Aorta (tissue), 5 donors: ENCODE measurements at regions not wholly inside any gene's neighbourhood (a gene's known extent, or its start where the extent isn't known, plus 50 kb on each side); places are given as distances from the start of the nearest gene placed in this dataset.

ENCODE experiments used
- ATAC-seq: fragments of 200-7000 bp; cut with Tn5 transposase; one replicate; pipeline ENCODE4 v1.9.1; 2022; ENCODE audit warnings: moderate library complexity; ENCODE audit not compliant: low FRiP score
- DNase-seq, 2 donors: peaks; one replicate each; pipeline ENCODE4 v3.0.0-alpha.2; 2020
- H3K27ac ChIP-seq, 2 donors: one replicate each; pipeline ENCODE4 v1.5.1; 2013; ENCODE audit warnings: low read length in 2 of 2, mild to moderate bottlenecking in 2 of 2, moderate library complexity in 2 of 2, control low read depth in 1 of 2, inconsistent platforms in 1 of 2, low read depth in 1 of 2
- H3K27me3 ChIP-seq, 2 donors: one replicate each; pipeline ENCODE4 v1.6.1; 2013; ENCODE audit warnings: control low read depth in 1 of 2, low read length in 1 of 2, mild to moderate bottlenecking in 1 of 2, moderate library complexity in 1 of 2; ENCODE audit not compliant: insufficient read depth in 2 of 2, control insufficient read depth in 1 of 2
- H3K36me3 ChIP-seq, 2 donors: one replicate each; pipeline ENCODE4 v1.6.1; 2013; ENCODE audit warnings: control low read depth in 1 of 2, low read length in 1 of 2, mild to moderate bottlenecking in 1 of 2; ENCODE audit not compliant: insufficient read depth in 2 of 2, control insufficient read depth in 1 of 2
- H3K4me1 ChIP-seq, 2 donors: one replicate each; pipeline ENCODE4 v1.6.1; 2013; ENCODE audit warnings: low read length in 2 of 2, control low read depth in 1 of 2, mild to moderate bottlenecking in 1 of 2, moderate library complexity in 1 of 2; ENCODE audit not compliant: insufficient read depth in 2 of 2, control insufficient read depth in 1 of 2
- H3K4me3 ChIP-seq, 2 donors: one replicate each; pipeline ENCODE4 v1.5.1; 2013; ENCODE audit warnings: low read length in 2 of 2, control low read depth in 1 of 2, mild to moderate bottlenecking in 1 of 2
- H3K9me3 ChIP-seq: one replicate; pipeline ENCODE4 v1.6.1; 2013; ENCODE audit warnings: mild to moderate bottlenecking, low read length; ENCODE audit not compliant: control insufficient read depth
- WGBS, 2 donors: extraction: QIAGEN DNeasy Blood & Tissue Kit; methylation state at CpG; one replicate each; pipeline ENCODE4 v1.1.7; 2013; 5-methylcytosine and 5-hydroxymethylcytosine counted together
- intact Hi-C, 2 donors: fragments of 100-400 bp; cut with DNase I; formaldehyde crosslinking; loops; one replicate each; pipeline versions ENCODE4 v1.14.2 to v1.15.0; 2022
- donor health status: healthy with polysubstance abuse.
- donor health status: Bipolar disorder and iron deficiency.
- donor health status: DM: no; HTN: no; CAD: no.
- donor health status: DM: no; HTN: no; CAD: no.
- donor health status: DM: yes; HTN: yes; CAD: no.

DNA sequence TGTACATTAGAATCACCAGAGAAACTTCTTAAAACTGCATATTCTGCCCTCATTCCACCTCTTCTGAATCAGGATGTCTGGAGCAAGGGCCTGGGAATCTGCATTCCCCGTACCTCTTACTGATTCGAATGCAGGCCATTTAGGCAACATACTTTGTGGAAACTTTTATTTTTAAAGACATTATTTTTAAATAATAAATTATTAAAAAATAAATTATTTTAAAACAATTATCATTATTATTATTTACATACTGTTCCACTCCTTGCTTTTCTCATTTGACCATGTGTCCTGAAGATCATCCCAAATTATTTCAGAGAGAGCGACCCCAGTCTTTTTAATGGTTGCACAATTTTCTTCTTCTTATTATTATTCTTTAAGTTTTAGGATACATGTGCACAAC lies 336.6 kb upstream of the TBC1D5 start:
- Histone ChIP-seq H3K4me3 (no peak overlapping the region), H3K27me3 (no peaks in the 10 kb centered on the region), H3K36me3 (no peaks in the 10 kb centered on the region), H3K4me1 (peaks cover 0 to under 1% of the 10 kb centered on the region in 2 donors), H3K9me3 (no peaks in the 10 kb centered on the region), H3K27ac (no peak overlapping the region)
- intact Hi-C loops = no loop called here
- 95 to 96% methylated on average over 3 of the region's 3 CpGs for WGBS, 2 donors
- ATAC-seq = no peak
- no peak for DNase-seq

GRCh38 chr3:18077128-18077840 lies 334.9 kb upstream of the TBC1D5 start:
- intact Hi-C loops = no loop called here
- H3K4me3 ChIP-seq = no peak overlapping the region
- no peak overlapping the region for H3K27ac ChIP-seq
- 69 to 72% methylated on average over 7 of the region's 7 CpGs for WGBS, 2 donors
- no peaks in the 10 kb centered on the region for H3K27me3 ChIP-seq
- H3K4me1 ChIP-seq = no peaks in the 10 kb centered on the region
- no peak for DNase-seq
- no peaks in the 10 kb centered on the region for H3K9me3 ChIP-seq
- H3K36me3 ChIP-seq = no peaks in the 10 kb centered on the region
- ATAC-seq = no peak

DNA sequence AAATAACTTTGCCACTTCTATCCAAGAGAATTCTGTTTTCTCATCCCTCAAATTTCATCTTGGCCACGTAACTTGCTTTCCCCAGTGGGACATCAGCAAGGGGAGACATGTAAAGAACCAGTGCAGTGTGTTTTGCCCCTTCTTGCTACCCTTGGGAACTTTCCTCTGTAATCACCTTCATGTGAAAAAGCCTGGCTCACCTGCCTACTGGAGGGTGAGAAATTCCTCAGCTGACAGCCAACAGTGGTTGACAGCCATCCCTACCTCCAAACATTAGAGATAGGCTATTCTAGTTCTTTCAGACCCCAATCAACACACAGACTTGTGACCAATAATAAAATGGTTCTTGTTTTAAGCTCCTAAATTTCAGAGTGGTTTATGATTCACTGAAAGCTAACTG lies 333.9 kb upstream of the TBC1D5 start:
- no peak overlapping the region for H3K4me3 ChIP-seq
- DNase-seq (no peak), ATAC-seq (no peak)
- H3K36me3 ChIP-seq = no peaks in the 10 kb centered on the region
- intact Hi-C loops = no loop called here
- 73 to 88% methylated on average over 1 of the region's 1 CpG for WGBS, 2 donors
- no peaks in the 10 kb centered on the region for H3K4me1 ChIP-seq
- H3K9me3 ChIP-seq = no peaks in the 10 kb centered on the region
- no peaks in the 10 kb centered on the region for H3K27me3 ChIP-seq
- no peak overlapping the region for H3K27ac ChIP-seq

GRCh38 chr3:18075799-18076198 lies 333.4 kb upstream of the TBC1D5 start:
- no peak overlapping the region for H3K27ac ChIP-seq
- H3K4me1 ChIP-seq = no peaks in the 10 kb centered on the region
- intact Hi-C loops = no loop called here
- ATAC-seq (no peak), DNase-seq (no peak)
- no peak overlapping the region for H3K4me3 ChIP-seq
- no peaks in the 10 kb centered on the region for H3K9me3 ChIP-seq
- 97 to 98% methylated on average over 1 of the region's 1 CpG for WGBS, 2 donors
- no peaks in the 10 kb centered on the region for H3K36me3 ChIP-seq
- H3K27me3 ChIP-seq = no peaks in the 10 kb centered on the region

DNA sequence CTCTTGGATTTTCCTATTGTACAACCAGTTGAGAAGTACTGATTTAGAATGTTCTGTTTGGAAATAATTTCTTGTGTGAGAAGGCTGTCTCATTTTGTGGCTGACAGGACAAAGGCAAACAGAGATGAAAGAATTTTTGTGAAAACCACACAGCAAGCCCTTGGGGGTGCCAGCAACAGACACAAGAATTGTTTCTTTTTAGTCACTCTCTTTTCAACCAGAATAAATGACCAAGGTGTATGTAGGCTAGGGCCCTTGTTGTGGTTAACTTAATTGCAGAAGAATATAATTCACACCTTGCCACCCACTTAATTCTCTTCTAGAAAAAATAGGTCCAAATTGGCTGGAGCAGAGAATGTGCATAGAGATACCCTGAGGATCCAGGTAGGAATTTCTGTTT lies 329.4 kb upstream of the TBC1D5 start:
- intact Hi-C loops = no loop called here
- no peak overlapping the region for H3K27ac ChIP-seq
- no peak for ATAC-seq
- no peaks in the 10 kb centered on the region for H3K27me3 ChIP-seq
- no peaks in the 10 kb centered on the region for H3K4me1 ChIP-seq
- no peak overlapping the region for H3K4me3 ChIP-seq
- H3K9me3 ChIP-seq = no peaks in the 10 kb centered on the region
- DNase-seq = no peak
- no peaks in the 10 kb centered on the region for H3K36me3 ChIP-seq

GRCh38 chr3:18070944-18071343 lies 328.5 kb upstream of the TBC1D5 start:
- no peak overlapping the region for H3K4me3 ChIP-seq
- no peaks in the 10 kb centered on the region for H3K36me3 ChIP-seq
- H3K4me1 ChIP-seq = peaks cover 0 to under 1% of the 10 kb centered on the region in 2 donors
- no peak overlapping the region for H3K27ac ChIP-seq
- no peaks in the 10 kb centered on the region for H3K27me3 ChIP-seq
- intact Hi-C loops = no loop called here
- DNase-seq (no peak), ATAC-seq (no peak)
- no peaks in the 10 kb centered on the region for H3K9me3 ChIP-seq
- WGBS, 2 donors = 84 to 86% methylated on average over 1 of the region's 1 CpG

- no peak overlapping the region for H3K27ac ChIP-seq
- ATAC-seq (no peak), DNase-seq (no peak)
- no peak overlapping the region for H3K4me3 ChIP-seq
- H3K36me3 ChIP-seq = no peaks in the 10 kb centered on the region
- H3K4me1 ChIP-seq = peaks cover 0 to 1% of the 10 kb centered on the region in 2 donors
- intact Hi-C loops = no loop called here
- 46 to 59% methylated on average over 2 of the region's 2 CpGs for WGBS, 2 donors
- H3K27me3 ChIP-seq = no peaks in the 10 kb centered on the region
- no peaks in the 10 kb centered on the region for H3K9me3 ChIP-seq
These were observed 327.8 kb upstream of the TBC1D5 start for GRCh38 chr3:18070231-18070630.

- intact Hi-C loops = no loop called here
- 97 to 99% methylated on average over 1 of the region's 1 CpG for WGBS, 2 donors
- no peaks in the 10 kb centered on the region for H3K27me3 ChIP-seq
- no peak for ATAC-seq
- H3K27ac ChIP-seq = no peak overlapping the region
- no peak for DNase-seq
- H3K4me1 ChIP-seq = peaks cover 0 to 1% of the 10 kb centered on the region in 2 donors
- H3K4me3 ChIP-seq = no peak overlapping the region
- H3K9me3 ChIP-seq = no peaks in the 10 kb centered on the region
- H3K36me3 ChIP-seq = no peaks in the 10 kb centered on the region
These were observed 327.1 kb upstream of the TBC1D5 start for GRCh38 chr3:18069568-18069967.

GRCh38 chr3:18066899-18067582 lies 324.6 kb upstream of the TBC1D5 start:
- intact Hi-C loops = no loop called here
- ATAC-seq (no peak), DNase-seq (no peak)
- Histone ChIP-seq H3K27me3 (no peaks in the 10 kb centered on the region), H3K4me1 (peaks cover 0 to 3% of the 10 kb centered on the region in 2 donors), H3K36me3 (no peaks in the 10 kb centered on the region), H3K27ac (no peak overlapping the region), H3K9me3 (no peaks in the 10 kb centered on the region), H3K4me3 (no peak overlapping the region)
- WGBS, 2 donors = 85 to 96% methylated on average over 3 of the region's 3 CpGs
